ENCODE measurements at regions not wholly inside any gene's neighbourhood (a gene's known extent, or its start where the extent isn't known, plus 50 kb on each side); places are given as distances from the start of the nearest gene placed in this dataset.
"Not testable (repeated sequence)": the region's sequence is repeated elsewhere in the genome, so short reads cannot be mapped to it uniquely, and the experiment has no call there.

- CTCF ChIA-PET: interaction anchor here (1.0 kb wide), 1 partner anchor 17 kb away, joined by 3 read pairs; no protein-coding TSS in a partner anchor
- POLR2A ChIA-PET: no interaction called here
- no peak for DNase-seq (ENCODE audit: extremely low spot score)
- TF ChIP-seq, protein P1, sequence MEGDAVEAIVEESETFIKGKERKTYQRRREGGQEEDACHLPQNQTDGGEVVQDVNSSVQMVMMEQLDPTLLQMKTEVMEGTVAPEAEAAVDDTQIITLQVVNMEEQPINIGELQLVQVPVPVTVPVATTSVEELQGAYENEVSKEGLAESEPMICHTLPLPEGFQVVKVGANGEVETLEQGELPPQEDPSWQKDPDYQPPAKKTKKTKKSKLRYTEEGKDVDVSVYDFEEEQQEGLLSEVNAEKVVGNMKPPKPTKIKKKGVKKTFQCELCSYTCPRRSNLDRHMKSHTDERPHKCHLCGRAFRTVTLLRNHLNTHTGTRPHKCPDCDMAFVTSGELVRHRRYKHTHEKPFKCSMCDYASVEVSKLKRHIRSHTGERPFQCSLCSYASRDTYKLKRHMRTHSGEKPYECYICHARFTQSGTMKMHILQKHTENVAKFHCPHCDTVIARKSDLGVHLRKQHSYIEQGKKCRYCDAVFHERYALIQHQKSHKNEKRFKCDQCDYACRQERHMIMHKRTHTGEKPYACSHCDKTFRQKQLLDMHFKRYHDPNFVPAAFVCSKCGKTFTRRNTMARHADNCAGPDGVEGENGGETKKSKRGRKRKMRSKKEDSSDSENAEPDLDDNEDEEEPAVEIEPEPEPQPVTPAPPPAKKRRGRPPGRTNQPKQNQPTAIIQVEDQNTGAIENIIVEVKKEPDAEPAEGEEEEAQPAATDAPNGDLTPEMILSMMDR (IDR thresholded peaks at IDR 0.05; ENCODE audit: control extremely low read depth, extremely low read depth, low read depth, missing control alignments): no peak
These were observed 78.2 kb upstream of the TBX18 start for GRCh38 chr6:84842525-84843166.

GRCh38 chr6:84837068-84837866 is 72.9 kb upstream of the TBX18 start:
- DNase-seq (ENCODE audit: extremely low spot score); CTCF ChIA-PET; POLR2A ChIA-PET: not testable (repeated sequence)

- POLR2A ChIA-PET: no interaction called here
- TF ChIP-seq, protein P1 (IDR thresholded peaks at IDR 0.05; ENCODE audit: control extremely low read depth, extremely low read depth, low read depth, missing control alignments): no peak
- no peak for DNase-seq (ENCODE audit: extremely low spot score)
- CTCF ChIA-PET: interaction anchor here (1.3 kb wide), 1 partner anchor 9 kb away, joined by 3 read pairs; no protein-coding TSS in a partner anchor
These were observed 72.0 kb upstream of the TBX18 start for GRCh38 chr6:84836366-84836765.

DNA sequence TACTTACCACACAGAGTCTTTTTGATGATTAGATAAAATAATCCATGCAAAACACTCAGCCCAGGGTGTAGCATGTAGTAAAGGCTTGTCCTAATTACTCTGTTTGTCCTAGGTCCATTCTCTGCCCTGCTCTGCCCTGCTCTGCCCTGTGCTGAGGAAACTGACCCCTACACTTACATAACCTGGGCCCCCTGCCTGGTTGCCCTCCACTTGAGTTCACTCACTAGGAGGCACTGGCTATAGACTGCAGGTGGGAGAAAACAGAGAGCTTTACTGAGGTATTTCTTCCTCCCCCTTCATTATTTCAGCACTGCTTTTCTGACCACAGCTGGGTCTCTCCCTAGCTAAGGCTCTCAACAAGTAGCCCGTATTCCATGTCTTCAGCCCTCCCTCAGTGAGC is 70.9 kb upstream of the TBX18 start:
- CTCF ChIA-PET: interaction anchor here (1.3 kb wide), 1 partner anchor 10 kb away, joined by 3 read pairs; no protein-coding TSS in a partner anchor
- DNase-seq (ENCODE audit: extremely low spot score): no peak
- TF ChIP-seq, protein P1 (IDR thresholded peaks at IDR 0.05; ENCODE audit: control extremely low read depth, extremely low read depth, low read depth, missing control alignments): no peak
- POLR2A ChIA-PET: no interaction called here

DNA sequence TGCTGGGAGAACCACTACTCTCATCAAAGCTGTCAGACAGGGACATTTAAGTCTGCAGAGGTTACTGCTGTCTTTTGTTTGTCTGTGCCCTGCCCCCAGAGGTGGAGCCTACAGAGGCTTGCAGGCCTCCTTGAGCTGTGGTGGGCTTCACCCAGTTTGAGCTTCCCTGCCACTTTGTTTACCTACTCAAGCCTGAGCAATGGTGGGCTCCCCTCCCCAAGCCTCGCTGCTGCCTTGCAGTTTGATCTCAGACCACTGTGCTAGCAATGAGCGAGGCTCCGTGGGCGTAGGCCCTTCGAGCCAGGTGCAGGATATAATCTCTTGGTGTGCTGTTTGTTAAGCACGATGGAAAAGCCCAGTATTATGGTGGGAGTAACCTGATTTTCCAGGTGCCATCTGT is 67.5 kb upstream of the TBX18 start:
- CTCF ChIA-PET; DNase-seq (ENCODE audit: extremely low spot score); POLR2A ChIA-PET: not testable (repeated sequence)

DNA sequence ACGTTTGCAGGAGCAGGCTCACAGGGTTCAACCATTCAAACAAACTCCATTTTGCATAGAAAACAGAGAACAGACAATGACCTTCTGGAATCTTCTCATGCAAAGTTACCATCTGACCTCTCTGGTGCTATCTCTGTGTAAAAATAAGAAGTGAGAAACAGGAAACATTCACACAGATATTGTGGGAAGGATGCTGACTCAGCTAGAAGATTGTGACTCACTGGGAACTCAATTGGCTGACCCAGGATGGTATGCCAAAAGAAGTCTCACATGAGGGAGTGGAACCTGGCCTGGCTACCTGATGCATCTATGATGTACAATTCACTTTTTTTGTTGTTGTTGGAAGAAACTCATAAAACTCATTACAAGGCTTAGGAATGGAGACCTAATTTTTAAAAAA is 61.1 kb upstream of the TBX18 start:
- TF ChIP-seq, protein P1 (IDR thresholded peaks at IDR 0.05; ENCODE audit: control extremely low read depth, extremely low read depth, low read depth, missing control alignments): no peak
- DNase-seq (ENCODE audit: extremely low spot score): no peak
- POLR2A ChIA-PET: no interaction called here
- CTCF ChIA-PET: no interaction called here

- DNase-seq (ENCODE audit: extremely low spot score); POLR2A ChIA-PET; CTCF ChIA-PET: not testable (repeated sequence)
These were observed 56.9 kb upstream of the TBX18 start for GRCh38 chr6:84821314-84821713.

DNA sequence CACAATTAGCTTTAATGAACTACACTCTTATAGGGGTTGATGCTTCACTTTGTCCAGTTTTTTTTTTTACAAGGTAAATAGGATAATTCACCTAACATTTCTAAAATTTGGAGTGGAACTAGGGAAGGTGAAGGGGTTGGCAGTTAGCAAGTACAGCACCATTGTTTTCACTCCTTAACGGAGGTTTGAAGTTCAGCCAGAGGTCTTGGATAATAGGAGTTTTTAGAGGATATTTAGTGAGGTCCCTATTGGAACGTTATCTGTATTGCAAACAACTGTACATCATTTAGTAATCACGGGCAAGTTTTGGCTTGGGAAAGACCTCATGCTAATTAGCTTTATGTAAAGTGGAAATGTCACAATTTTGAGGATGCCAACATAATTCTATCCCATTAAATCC is 52.3 kb upstream of the TBX18 start:
- TF ChIP-seq, protein P1 (IDR thresholded peaks at IDR 0.05; ENCODE audit: control extremely low read depth, extremely low read depth, low read depth, missing control alignments): no peak
- DNase-seq (ENCODE audit: extremely low spot score): no peak
- ChIA-PET CTCF (no interaction called here), POLR2A (no interaction called here)

Measured in GM10248 (cell line).